ENCODE measurements at regions not wholly inside any gene's neighbourhood (a gene's known extent, or its start where the extent isn't known, plus 50 kb on each side); places are given as distances from the start of the nearest gene placed in this dataset.
"Not testable (repeated sequence)": the region's sequence is repeated elsewhere in the genome, so short reads cannot be mapped to it uniquely, and the experiment has no call there.

- no peak for ATAC-seq (ENCODE audit: low read depth)
- Mint-ChIP-seq H3K27me3 (no peaks in the 10 kb centered on the region), H3K9me3 (no peaks in the 10 kb centered on the region), H3K4me1 (no peaks in the 10 kb centered on the region), H3K36me3 (ENCODE audit: low read depth) (no peaks in the 10 kb centered on the region), H3K4me3 (no peak overlapping the region), H3K27ac (no peak overlapping the region)
- intact Hi-C loops (cut with micrococcal nuclease), result no loop called here
- DNase-seq, result no peak
- ChIA-PET CTCF (no interaction called here), POLR2A (no interaction called here)
- TF ChIP-seq, protein P1, sequence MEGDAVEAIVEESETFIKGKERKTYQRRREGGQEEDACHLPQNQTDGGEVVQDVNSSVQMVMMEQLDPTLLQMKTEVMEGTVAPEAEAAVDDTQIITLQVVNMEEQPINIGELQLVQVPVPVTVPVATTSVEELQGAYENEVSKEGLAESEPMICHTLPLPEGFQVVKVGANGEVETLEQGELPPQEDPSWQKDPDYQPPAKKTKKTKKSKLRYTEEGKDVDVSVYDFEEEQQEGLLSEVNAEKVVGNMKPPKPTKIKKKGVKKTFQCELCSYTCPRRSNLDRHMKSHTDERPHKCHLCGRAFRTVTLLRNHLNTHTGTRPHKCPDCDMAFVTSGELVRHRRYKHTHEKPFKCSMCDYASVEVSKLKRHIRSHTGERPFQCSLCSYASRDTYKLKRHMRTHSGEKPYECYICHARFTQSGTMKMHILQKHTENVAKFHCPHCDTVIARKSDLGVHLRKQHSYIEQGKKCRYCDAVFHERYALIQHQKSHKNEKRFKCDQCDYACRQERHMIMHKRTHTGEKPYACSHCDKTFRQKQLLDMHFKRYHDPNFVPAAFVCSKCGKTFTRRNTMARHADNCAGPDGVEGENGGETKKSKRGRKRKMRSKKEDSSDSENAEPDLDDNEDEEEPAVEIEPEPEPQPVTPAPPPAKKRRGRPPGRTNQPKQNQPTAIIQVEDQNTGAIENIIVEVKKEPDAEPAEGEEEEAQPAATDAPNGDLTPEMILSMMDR (IDR thresholded peaks at IDR 0.05), result no peak
These were observed 135.9 kb downstream of the SOX4 start for GRCh38 chr6:21729431-21729830.

DNA sequence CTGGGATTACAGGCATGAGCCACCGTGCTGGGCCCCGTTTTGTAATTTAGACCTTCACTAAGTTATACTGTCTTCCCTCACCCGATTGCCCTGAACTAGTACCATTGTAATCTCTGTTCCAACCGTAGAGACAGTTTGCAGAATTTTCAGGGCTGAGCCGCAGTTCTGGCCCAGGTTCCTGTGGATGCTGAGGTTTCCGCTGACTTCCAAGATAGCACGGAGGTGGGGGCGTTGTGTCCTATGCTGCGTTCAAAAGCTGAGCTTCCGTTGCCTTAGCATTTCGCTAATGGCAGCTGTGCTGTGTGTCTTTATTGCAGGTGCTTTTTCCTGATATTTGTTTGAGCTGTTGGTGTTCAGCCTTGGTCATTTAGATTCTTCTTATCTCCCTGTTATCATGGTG is 137.0 kb downstream of the SOX4 start:
- Mint-ChIP-seq H3K9me3 (no peaks in the 10 kb centered on the region), H3K27ac (no peak overlapping the region), H3K27me3 (no peaks in the 10 kb centered on the region), H3K4me1 (no peaks in the 10 kb centered on the region), H3K36me3 (ENCODE audit: low read depth) (no peaks in the 10 kb centered on the region), H3K4me3 (no peak overlapping the region)
- DNase-seq (no peak), ATAC-seq (ENCODE audit: low read depth) (no peak)
- ChIA-PET POLR2A (no interaction called here), CTCF (no interaction called here)
- TF ChIP-seq, protein P1 (IDR thresholded peaks at IDR 0.05), result no peak
- intact Hi-C loops (cut with micrococcal nuclease), result no loop called here

GRCh38 chr6:21731411-21732031 is 138.0 kb downstream of the SOX4 start:
- Mint-ChIP-seq H3K9me3 (no peaks in the 10 kb centered on the region), H3K36me3 (ENCODE audit: low read depth) (no peaks in the 10 kb centered on the region), H3K27ac (no peak overlapping the region), H3K4me1 (no peaks in the 10 kb centered on the region), H3K27me3 (no peaks in the 10 kb centered on the region), H3K4me3 (no peak overlapping the region)
- POLR2A ChIA-PET, result no interaction called here
- DNase-seq, result no peak
- CTCF ChIA-PET, result no interaction called here
- TF ChIP-seq, protein P1 (IDR thresholded peaks at IDR 0.05), result no peak
- intact Hi-C loops (cut with micrococcal nuclease), result no loop called here
- ATAC-seq (ENCODE audit: low read depth), result no peak

DNA sequence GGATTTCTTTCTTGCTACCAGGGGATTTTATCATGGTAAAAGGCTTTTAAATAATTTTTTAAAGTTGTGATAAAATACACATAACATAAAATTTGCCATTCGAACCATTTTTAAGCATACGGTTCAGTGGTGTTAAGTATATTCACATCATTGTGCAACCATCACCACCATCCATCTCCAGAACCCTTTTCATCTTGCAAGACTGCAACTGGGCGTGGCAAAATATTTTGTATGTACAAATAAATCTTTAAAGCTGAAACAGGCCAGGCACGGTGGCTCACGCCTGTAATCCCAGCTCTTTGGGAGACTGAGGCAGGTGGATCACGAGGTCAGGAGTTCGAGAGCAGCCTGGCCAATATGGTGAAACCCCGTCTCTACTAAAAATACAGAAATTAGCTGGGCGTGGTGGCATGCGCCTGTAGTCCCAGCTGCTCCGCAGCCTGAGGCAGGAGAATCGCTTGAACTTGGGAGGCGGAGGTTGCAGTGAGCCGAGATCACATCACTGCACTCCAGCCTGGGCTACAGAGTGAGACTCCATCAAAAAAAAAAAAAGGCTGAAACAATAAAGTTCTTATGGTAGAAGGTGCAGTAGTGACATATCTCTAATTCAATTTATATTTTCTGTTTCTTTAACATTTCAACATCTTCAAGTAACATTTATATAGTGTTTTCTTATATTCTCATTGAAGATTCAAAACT is 138.6 kb downstream of the SOX4 start:
- CTCF ChIA-PET; H3K27me3 Mint-ChIP-seq; intact Hi-C loops (cut with micrococcal nuclease): not testable (repeated sequence)

GRCh38 chr6:21732731-21733130 is 139.2 kb downstream of the SOX4 start:
- TF ChIP-seq, protein P1 (IDR thresholded peaks at IDR 0.05), result no peak
- H3K4me3 Mint-ChIP-seq, result no peak overlapping the region
- ChIA-PET CTCF (no interaction called here), POLR2A (no interaction called here)
- DNase-seq (no peak), ATAC-seq (ENCODE audit: low read depth) (no peak)
- intact Hi-C loops (cut with micrococcal nuclease), result no loop called here
- no peaks in the 10 kb centered on the region for H3K27me3 Mint-ChIP-seq
- H3K4me1 Mint-ChIP-seq, result no peaks in the 10 kb centered on the region
- no peak overlapping the region for H3K27ac Mint-ChIP-seq
- H3K9me3 Mint-ChIP-seq, result no peaks in the 10 kb centered on the region
- no peaks in the 10 kb centered on the region for H3K36me3 Mint-ChIP-seq (ENCODE audit: low read depth)

More for the DNA sequence above, 138.6 kb downstream of the SOX4 start:
- H3K9me3 Mint-ChIP-seq; H3K4me1 Mint-ChIP-seq; H3K4me3 Mint-ChIP-seq; POLR2A ChIA-PET; H3K36me3 Mint-ChIP-seq (ENCODE audit: low read depth); DNase-seq; H3K27ac Mint-ChIP-seq; ATAC-seq (ENCODE audit: low read depth): not testable (repeated sequence)

Measured in activated B cell treated with CpG ODN at 0.5 μM for 24 hours (primary cell).